ENCODE measurements at regions not wholly inside any gene's neighbourhood (a gene's known extent, or its start where the extent isn't known, plus 50 kb on each side); places are given as distances from the start of the nearest gene placed in this dataset.

DNA sequence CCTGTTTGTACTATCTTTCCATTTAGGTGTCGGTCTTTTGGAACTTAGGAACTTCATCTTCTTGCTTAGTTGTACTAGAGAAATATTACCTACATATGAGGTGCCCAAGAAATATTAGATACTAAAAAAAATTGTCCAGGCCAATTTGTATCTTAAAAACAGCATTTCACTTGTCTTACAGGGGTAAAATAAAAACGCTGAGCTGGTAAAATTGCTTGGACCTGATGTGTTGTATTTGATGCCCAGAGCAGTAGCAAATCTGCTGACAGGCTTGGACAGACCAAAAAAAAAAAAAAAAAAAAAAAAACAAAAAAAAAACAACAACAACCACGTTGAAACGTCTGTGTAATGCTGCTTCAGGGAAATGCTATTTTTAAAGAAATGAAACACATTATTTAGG is 150.4 kb upstream of the ARX start:
- TF ChIP-seq, protein P1, sequence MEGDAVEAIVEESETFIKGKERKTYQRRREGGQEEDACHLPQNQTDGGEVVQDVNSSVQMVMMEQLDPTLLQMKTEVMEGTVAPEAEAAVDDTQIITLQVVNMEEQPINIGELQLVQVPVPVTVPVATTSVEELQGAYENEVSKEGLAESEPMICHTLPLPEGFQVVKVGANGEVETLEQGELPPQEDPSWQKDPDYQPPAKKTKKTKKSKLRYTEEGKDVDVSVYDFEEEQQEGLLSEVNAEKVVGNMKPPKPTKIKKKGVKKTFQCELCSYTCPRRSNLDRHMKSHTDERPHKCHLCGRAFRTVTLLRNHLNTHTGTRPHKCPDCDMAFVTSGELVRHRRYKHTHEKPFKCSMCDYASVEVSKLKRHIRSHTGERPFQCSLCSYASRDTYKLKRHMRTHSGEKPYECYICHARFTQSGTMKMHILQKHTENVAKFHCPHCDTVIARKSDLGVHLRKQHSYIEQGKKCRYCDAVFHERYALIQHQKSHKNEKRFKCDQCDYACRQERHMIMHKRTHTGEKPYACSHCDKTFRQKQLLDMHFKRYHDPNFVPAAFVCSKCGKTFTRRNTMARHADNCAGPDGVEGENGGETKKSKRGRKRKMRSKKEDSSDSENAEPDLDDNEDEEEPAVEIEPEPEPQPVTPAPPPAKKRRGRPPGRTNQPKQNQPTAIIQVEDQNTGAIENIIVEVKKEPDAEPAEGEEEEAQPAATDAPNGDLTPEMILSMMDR (IDR thresholded peaks at IDR 0.05): no peak
- no peak for TF ChIP-seq POLR2A (IDR thresholded peaks at IDR 0.05)
